IMR-90 (cell line): ENCODE measurements at regions not wholly inside any gene's neighbourhood (a gene's known extent, or its start where the extent isn't known, plus 50 kb on each side); places are given as distances from the start of the nearest gene placed in this dataset.

ENCODE experiments used
- ATAC-seq: fragments of 200-7000 bp; cut with Tn5 transposase; 2 replicates; pipeline ENCODE4 v1.9.1; 2020; ENCODE audit warnings: low read depth, mild to moderate bottlenecking, moderate library complexity
- BruUV-seq: library from RNA; stranded (reverse); fragments of 400-500 nt; replicated peaks from 2 replicates; lab custom pipeline; 2021; lab: Mats Ljungman, UMichigan
- CTCF ChIA-PET: fragments of 300-600 bp; formaldehyde crosslinking; extraction: SDS; loops from one replicate; lab custom pipeline; 2021; ENCODE audit warnings: antibody characterized with exemption; lab: Yijun Ruan, JAX
- POLR2A ChIA-PET: fragments of 300-600 bp; sonication (Branson Sonifier 250); formaldehyde crosslinking; loops from one replicate; lab custom pipeline; 2022; ENCODE audit warnings: antibody characterized with exemption; ENCODE audit not compliant: unreplicated experiment; lab: Charles Lee
- DNase-seq: peaks from one replicate; pipeline ENCODE4 v3.0.0; 2013
- H2AFZ ChIP-seq: replicated peaks from 2 replicates; pipeline ENCODE3; 2013; ENCODE audit warnings: low read length, mild to moderate bottlenecking; ENCODE audit not compliant: poor library complexity
- H2AK5ac ChIP-seq: 2 replicates; pipeline ENCODE4 v1.6.1; 2013; ENCODE audit warnings: low read depth, low read length, inconsistent platforms
- H2AK9ac ChIP-seq: replicated peaks from 2 replicates; pipeline ENCODE3; 2013; ENCODE audit warnings: mild to moderate bottlenecking, low read depth, low read length, moderate library complexity; ENCODE audit not compliant: poor library complexity
- H2BK120ac ChIP-seq: 2 replicates; pipeline ENCODE4 v1.6.1; 2013; ENCODE audit warnings: low read depth, low read length, inconsistent platforms
- H2BK15ac ChIP-seq: 3 replicates; pipeline ENCODE4 v1.6.1; 2013; ENCODE audit warnings: low read depth, low read length, inconsistent platforms
- H2BK20ac ChIP-seq: 2 replicates; pipeline ENCODE4 v1.6.1; 2013; ENCODE audit warnings: low read depth, mild to moderate bottlenecking, inconsistent platforms, low read length, moderate library complexity
- H2BK5ac ChIP-seq: 2 replicates; pipeline ENCODE4 v1.6.1; 2013; ENCODE audit warnings: mild to moderate bottlenecking, low read depth, low read length, inconsistent platforms; ENCODE audit not compliant: poor library complexity, severe bottlenecking
- H3K14ac ChIP-seq: replicated peaks from 2 replicates; pipeline ENCODE4 v1.6.1; 2013; ENCODE audit warnings: low read depth, low read length, inconsistent platforms
- H3K18ac ChIP-seq: 2 replicates; pipeline ENCODE4 v1.6.1; 2013; ENCODE audit warnings: low read depth, low read length, control low read depth
- H3K23ac ChIP-seq: 2 replicates; pipeline ENCODE4 v1.6.1; 2013; ENCODE audit warnings: low read depth, low read length, inconsistent platforms
- H3K27ac ChIP-seq: 2 replicates; pipeline ENCODE4 v1.5.1; 2013; ENCODE audit warnings: mild to moderate bottlenecking, control low read depth, low read length; ENCODE audit not compliant: insufficient read depth
- H3K27me3 ChIP-seq: 2 replicates; pipeline ENCODE4 v1.6.1; 2013; ENCODE audit warnings: low read length; ENCODE audit not compliant: control insufficient read depth, insufficient read depth
- H3K36me3 ChIP-seq: 2 replicates; pipeline ENCODE4 v1.6.1; 2013; ENCODE audit warnings: low read length, mixed read lengths; ENCODE audit not compliant: control insufficient read depth, insufficient read depth
- H3K4ac ChIP-seq: 2 replicates; pipeline ENCODE4 v1.6.1; 2013; ENCODE audit warnings: low read depth, low read length, inconsistent platforms
- H3K4me1 ChIP-seq: 2 replicates; pipeline ENCODE4 v1.6.1; 2013; ENCODE audit warnings: low read length, mixed read lengths; ENCODE audit not compliant: control insufficient read depth, insufficient read depth
- H3K4me2 ChIP-seq: 2 replicates; pipeline ENCODE4 v1.6.1; 2013; ENCODE audit warnings: low read depth, mild to moderate bottlenecking, control low read depth, low read length, moderate library complexity
- H3K4me3 ChIP-seq: 2 replicates; pipeline ENCODE4 v1.5.1; 2013; ENCODE audit warnings: low read depth, mild to moderate bottlenecking, control low read depth, low read length, moderate library complexity; ENCODE audit not compliant: insufficient read depth
- H3K56ac ChIP-seq: 2 replicates; pipeline ENCODE4 v1.6.1; 2013; ENCODE audit warnings: low read length, inconsistent platforms; ENCODE audit not compliant: insufficient read depth; ENCODE audit errors: extremely low read depth
- H3K79me1 ChIP-seq, 2 experiments: 2 replicates each; pipeline ENCODE4 v1.6.1; 2013; ENCODE audit warnings: low read length in 2 of 2, inconsistent platforms in 1 of 2, low read depth in 1 of 2
- H3K9ac ChIP-seq: 2 replicates; pipeline ENCODE4 v1.6.1; 2013; ENCODE audit warnings: low read depth, low read length, control low read depth
- H3K9me1 ChIP-seq: 2 replicates; pipeline ENCODE4 v1.6.1; 2013; ENCODE audit warnings: low read length, inconsistent platforms; ENCODE audit not compliant: insufficient read depth
- H3K9me3 ChIP-seq: 2 replicates; pipeline ENCODE4 v1.6.1; 2013; ENCODE audit warnings: low read length; ENCODE audit not compliant: control insufficient read depth, insufficient read depth
- H4K20me1 ChIP-seq: 2 replicates; pipeline ENCODE4 v1.6.1; 2013; ENCODE audit warnings: low read length, inconsistent platforms; ENCODE audit not compliant: insufficient read depth
- H4K5ac ChIP-seq: 2 replicates; pipeline ENCODE4 v1.6.1; 2013; ENCODE audit warnings: mild to moderate bottlenecking, low read depth, low read length, control low read depth
- H4K8ac ChIP-seq, 2 experiments: 2 replicates each; pipeline ENCODE4 v1.6.1; 2013; ENCODE audit warnings: low read depth in 2 of 2, low read length in 2 of 2, control low read depth in 1 of 2, inconsistent platforms in 1 of 2
- H4K91ac ChIP-seq: 2 replicates; pipeline ENCODE4 v1.6.1; 2013; ENCODE audit warnings: low read depth, low read length, inconsistent platforms; ENCODE audit not compliant: insufficient read depth
- MAFK ChIP-seq: IDR thresholded peaks from 2 replicates; pipeline ENCODE4 v1.6.1; 2012; ENCODE audit warnings: low read depth, low read length, improper control_type of control experiment
- RAD21 ChIP-seq: IDR thresholded peaks from 2 replicates; pipeline ENCODE4 v1.6.1; 2012; ENCODE audit warnings: low read length, improper control_type of control experiment
- dilution Hi-C: fragments of 300-500 bp; cut with HindIII; formaldehyde crosslinking; loops from one replicate; pipeline ENCODE4 v1.14.3; 2018; ENCODE audit warnings: low sequenced_read_pairs; ENCODE audit not compliant: unreplicated experiment
- in situ Hi-C: fragments of 300-500 bp; cut with MboI; formaldehyde crosslinking; loops from 3 replicates; pipeline ENCODE4 v1.14.3; 2019; ENCODE audit warnings: low sequenced_read_pairs, inconsistent platforms, mixed read lengths
- intact Hi-C: fragments of 100-400 bp; cut with micrococcal nuclease; formaldehyde crosslinking; loops from 2 replicates; pipeline ENCODE4 v1.10.0; 2022

- POLR2A ChIA-PET = no interaction called here
- Histone ChIP-seq H3K4me3 (no peak overlapping the region), H3K79me1 (no peaks in the 10 kb centered on the region), H3K9ac (no peak overlapping the region), H3K14ac (no peak overlapping the region), H3K18ac (no peak overlapping the region), H3K23ac (no peak overlapping the region), H3K9me3 (no peaks in the 10 kb centered on the region), H4K5ac (no peak overlapping the region), H2AK5ac (no peak overlapping the region), H3K4ac (no peak overlapping the region), H3K4me1 (no peaks in the 10 kb centered on the region), H2AFZ (no peak overlapping the region), H3K4me2 (no peak overlapping the region), H4K8ac (no peak overlapping the region), H3K56ac (no peak overlapping the region), H3K27me3 (no peaks in the 10 kb centered on the region), H2BK5ac (no peak overlapping the region), H2BK120ac (no peak overlapping the region), H4K20me1 (no peaks in the 10 kb centered on the region), H3K27ac (no peak overlapping the region), H2BK20ac (no peak overlapping the region), H3K9me1 (no peaks in the 10 kb centered on the region), H3K36me3 (no peaks in the 10 kb centered on the region), H2BK15ac (no peak overlapping the region), H2AK9ac (no peak overlapping the region), H4K91ac (no peak overlapping the region)
- intact Hi-C loops (no loop called here), in situ Hi-C loops (no loop called here), dilution Hi-C loops (no loop called here)
- CTCF ChIA-PET = no interaction called here
- TF ChIP-seq MAFK (peak; percentile 29; the same call in 1 of the 2 replicates), RAD21 (no peak)
- no peak for DNase-seq
- BruUV-seq = no TSS peak
- no peak for ATAC-seq
Measured at GRCh38 chr4:126548890-126549289, 1083.9 kb upstream of the INTU start.
